ENCODE measurements at regions not wholly inside any gene's neighbourhood (a gene's known extent, or its start where the extent isn't known, plus 50 kb on each side); places are given as distances from the start of the nearest gene placed in this dataset.

GRCh38 chr5:40410964-40411635 lies 268.6 kb upstream of the PTGER4 start:
- Histone ChIP-seq H3K27ac (ENCODE audit: insufficient read length, low read depth, low read length) (no peak overlapping the region), H4K20me1 (ENCODE audit: control insufficient read depth, insufficient read depth, insufficient read length) (no peaks in the 10 kb centered on the region), H2BK5ac (ENCODE audit: insufficient read length, low read length) (no peak overlapping the region), H3T11ph (ENCODE audit: low read length) (no peak overlapping the region), H3K14ac (ENCODE audit: insufficient read depth, low read length) (no peak overlapping the region), H2BK15ac (ENCODE audit: low read depth, low read length) (no peak overlapping the region), H3K9me3 (ENCODE audit: control insufficient read depth, low read depth, low read length) (no peaks in the 10 kb centered on the region), H3K23ac (ENCODE audit: insufficient read length, low read depth, low read length) (no peak overlapping the region), H4K91ac (ENCODE audit: insufficient read length, low read depth, low read length) (no peak overlapping the region), H3K9ac (ENCODE audit: extremely low read depth, insufficient read length, low read length) (no peak overlapping the region), H3K27me3 (ENCODE audit: insufficient read depth, low read length) (no peaks in the 10 kb centered on the region), H3K4ac (ENCODE audit: low read depth, low read length) (no peak overlapping the region), H4K5ac (ENCODE audit: insufficient read length, low read depth, low read length) (no peak overlapping the region), H2BK12ac (ENCODE audit: insufficient read length, low read depth, low read length) (no peak overlapping the region), H3K79me1 (ENCODE audit: insufficient read depth, low read depth, low read length, poor library complexity, severe bottlenecking) (no peaks in the 10 kb centered on the region), H3K56ac (ENCODE audit: insufficient read length, low read depth, low read length) (no peak overlapping the region), H3K4me2 (ENCODE audit: insufficient read depth, insufficient read length, low read length) (no peak overlapping the region), H2BK120ac (ENCODE audit: low read depth, low read length, poor library complexity, severe bottlenecking) (no peak overlapping the region), H2AFZ (ENCODE audit: low read length) (no peak overlapping the region), H3K79me2 (ENCODE audit: insufficient read depth, low read length) (no peaks in the 10 kb centered on the region), H3K23me2 (ENCODE audit: insufficient read length, low read depth, low read length, poor library complexity, severe bottlenecking) (no peaks in the 10 kb centered on the region), H3K4me1 (ENCODE audit: insufficient read depth, low read length) (no peaks in the 10 kb centered on the region), H3K18ac (ENCODE audit: insufficient read length, low read depth, low read length) (no peak overlapping the region), H4K8ac (replicated peaks; ENCODE audit: insufficient read length, low read depth, low read length) (no peak overlapping the region), H2BK20ac (ENCODE audit: low read depth, low read length, poor library complexity, severe bottlenecking) (no peak overlapping the region), H2AK5ac (ENCODE audit: insufficient read length, low read length) (no peak overlapping the region)
- no peak for TF ChIP-seq CTCF (conservative IDR thresholded peaks at IDR 0.05)
- no peaks in the 10 kb centered on the region for H3K9me3 Mint-ChIP-seq
- no peaks in the 10 kb centered on the region for H3K27me3 Mint-ChIP-seq (ENCODE audit: low read depth)
- WGBS (ENCODE audit: extremely low coverage, insufficient read length, low lambda C conversion rate) = no CpG with 5 or more reads among the region's 3 CpGs
- 0 out of 4 replicates have a peak, but pooled peaks cover 0 to 3% of the 10 kb centered on the region in 2 experiments for H3K4me1 Mint-ChIP-seq
- no peaks in the 10 kb centered on the region; a peak in 1 of 7 replicates for H3K36me3 Mint-ChIP-seq (ENCODE audit: insufficient read depth in 1 of 3, low read depth in 3 of 3)
- no peak for DNase-seq
- no peak overlapping the region for H3K4me3 Mint-ChIP-seq
- no peak overlapping the region for H3K27ac Mint-ChIP-seq

Measured in H9 (cell line).